Left renal cortex interstitium (tissue), 4 donors: ENCODE measurements at regions not wholly inside any gene's neighbourhood (a gene's known extent, or its start where the extent isn't known, plus 50 kb on each side); places are given as distances from the start of the nearest gene placed in this dataset.

Experiments
- DNase-seq, 4 donors: peaks; one replicate each; pipeline ENCODE4 v3.0.0-alpha.2; 2013; ENCODE audit warnings: low read depth in 4 of 4, low spot score in 2 of 4, missing footprints in 1 of 4

DNA sequence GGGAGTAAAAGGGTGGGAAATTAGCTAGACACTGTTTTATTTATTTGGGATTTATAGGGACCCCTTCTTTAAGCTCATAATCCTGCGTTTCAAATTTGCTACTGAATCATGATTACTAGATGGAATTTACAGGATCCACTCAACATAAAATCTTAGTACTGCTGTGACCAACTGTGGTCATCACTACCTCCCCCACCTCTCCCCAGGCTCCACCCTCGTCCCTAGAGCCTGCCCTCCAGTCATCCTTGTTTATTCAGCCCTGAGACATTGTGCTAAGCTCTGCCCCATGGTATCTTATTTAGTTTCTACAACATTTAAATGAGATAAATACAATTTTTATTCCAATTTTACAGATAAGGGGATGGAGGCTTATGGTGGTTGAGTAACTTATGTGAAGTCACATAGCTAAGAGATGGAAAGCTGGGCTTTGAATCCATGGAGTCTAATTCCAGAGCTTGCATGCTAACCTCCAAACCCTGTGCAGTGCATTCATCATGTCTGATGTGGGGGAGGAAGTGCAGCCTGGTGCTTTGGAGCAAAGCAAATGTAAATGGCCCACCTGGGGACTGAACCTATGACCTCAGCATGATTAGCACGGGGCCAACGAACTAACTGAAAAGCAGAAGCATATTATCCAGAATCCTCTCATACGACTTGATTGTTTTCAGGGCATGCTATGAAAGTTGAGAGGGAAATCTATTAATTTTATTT, 502.4 kb downstream of the TMEM182 start:
- no peak for DNase-seq

DNA sequence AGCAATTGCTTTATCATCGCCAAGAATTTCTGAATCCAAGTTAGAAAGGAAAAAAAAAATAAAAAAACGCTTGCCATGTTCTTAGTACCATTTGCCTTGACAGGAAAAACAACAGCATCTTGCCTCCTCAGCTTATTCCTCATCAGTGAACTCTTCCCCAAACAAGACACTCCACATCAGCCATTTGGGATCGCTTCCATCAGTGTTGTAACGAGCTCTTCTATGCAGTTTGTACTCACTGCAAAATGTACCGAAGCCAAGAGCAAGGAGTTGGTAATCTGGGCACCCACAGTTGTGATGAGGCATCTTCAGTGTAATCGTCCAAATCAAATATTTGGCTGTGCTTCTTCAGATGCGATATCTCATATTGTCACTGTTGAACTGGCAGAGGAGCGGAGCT, 503.7 kb downstream of the TMEM182 start:
- DNase-seq = no peak

DNA sequence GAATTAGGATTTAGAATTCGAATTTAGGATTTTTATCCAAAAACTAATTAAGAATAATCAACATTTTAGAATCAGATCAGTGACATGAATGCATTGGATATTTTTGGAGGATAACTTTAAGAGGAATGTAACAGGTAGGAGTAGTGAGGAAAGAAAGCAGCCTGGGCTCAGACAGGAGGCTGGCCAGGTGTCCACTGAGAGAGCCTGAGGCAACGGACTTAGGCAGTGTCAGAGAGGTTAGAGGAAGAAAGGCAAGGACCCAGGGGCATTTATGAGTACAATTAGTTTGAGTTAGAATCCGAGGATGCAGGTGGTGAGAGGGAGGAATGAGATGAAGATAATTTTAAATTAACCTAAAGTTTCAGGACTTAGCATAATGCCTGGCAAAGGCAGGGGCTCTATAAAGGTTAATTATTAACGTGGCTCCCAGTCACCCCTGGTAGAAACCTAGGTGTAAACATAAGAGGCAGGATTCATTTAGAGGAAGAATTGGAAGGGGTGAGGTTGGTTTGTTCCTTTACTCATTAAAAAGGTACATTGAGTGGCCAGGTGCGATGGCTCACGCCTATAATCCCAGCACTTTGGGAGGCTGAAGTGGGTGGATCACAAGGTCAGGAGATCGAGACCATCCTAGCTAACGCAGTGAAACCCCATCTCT, 507.1 kb downstream of the TMEM182 start:
- DNase-seq = no peak

DNA sequence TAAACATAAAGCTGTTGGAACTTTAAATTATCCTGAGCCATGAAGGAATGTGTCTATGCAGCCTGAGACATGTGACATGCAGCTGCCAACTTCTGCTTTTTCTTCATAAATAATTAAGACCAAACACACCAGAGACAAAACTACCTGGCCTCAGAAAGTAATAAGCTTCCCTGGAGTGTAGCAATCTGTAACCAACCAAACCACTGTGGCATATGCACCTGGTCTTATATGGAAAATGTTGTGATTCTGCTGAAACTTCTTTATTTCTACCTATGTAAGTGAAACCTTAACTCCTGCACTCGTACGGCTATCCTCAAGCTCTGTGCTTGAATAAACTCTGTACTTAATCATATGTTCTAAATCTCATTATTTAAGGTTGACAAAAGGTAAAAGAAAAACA, 515.0 kb downstream of the TMEM182 start:
- no peak for DNase-seq

DNA sequence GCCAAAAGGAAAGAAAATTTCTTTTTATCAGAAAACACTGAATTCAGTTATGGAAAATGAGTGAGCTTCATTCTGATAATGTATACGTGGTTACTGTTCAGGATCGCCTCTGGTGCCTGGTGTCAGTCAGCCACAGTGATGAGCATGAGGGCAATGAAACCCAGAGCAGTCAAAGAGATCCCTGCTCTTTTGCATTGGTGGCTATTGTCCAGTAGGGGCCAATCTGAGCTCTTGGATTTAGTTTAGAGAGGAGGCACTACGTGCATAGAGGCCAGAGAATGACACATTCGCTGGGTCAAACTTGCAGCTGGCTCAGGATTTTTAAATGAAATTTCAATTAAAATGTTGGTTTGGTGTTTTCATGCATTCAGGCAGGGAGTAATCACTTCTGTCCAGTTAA, 522.9 kb downstream of the TMEM182 start:
- DNase-seq = no peak

DNA sequence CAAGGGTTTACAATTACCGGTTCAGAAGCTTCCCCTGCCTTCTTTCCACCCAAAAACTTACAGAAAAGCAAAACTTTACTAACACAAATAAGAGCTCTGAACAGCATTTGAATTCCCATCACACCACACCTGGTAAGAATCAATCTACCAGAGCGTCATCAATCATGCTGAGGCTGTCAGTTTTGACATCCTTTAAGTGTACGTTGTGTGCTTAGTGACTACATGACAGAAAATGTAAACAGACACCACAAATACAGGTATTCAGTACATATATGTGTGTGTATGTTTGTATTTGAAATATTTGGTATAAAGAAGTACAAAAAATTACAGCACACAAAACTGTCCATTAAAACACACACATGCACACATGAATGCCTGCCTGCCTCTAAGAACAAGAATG, 523.5 kb downstream of the TMEM182 start:
- no peak for DNase-seq

DNA sequence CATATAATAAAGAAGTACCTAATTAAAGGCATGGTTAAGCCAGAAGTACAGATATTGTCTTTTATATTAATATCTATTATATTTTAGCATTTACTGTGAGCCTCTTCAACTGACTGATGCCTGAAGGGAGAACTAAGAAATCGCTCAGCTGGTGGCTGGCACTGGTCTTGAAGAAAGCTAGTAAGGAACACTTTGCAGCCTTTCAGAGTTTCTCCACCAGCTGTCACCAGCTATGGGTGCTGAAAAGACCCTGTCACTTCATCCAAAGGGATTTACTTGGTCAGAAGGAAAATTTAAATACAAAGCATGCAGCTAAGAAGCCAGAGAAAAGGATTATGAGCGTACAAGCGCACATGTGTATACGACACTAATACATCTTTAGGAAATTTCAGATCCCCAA, 525.9 kb downstream of the TMEM182 start:
- DNase-seq = no peak

DNA sequence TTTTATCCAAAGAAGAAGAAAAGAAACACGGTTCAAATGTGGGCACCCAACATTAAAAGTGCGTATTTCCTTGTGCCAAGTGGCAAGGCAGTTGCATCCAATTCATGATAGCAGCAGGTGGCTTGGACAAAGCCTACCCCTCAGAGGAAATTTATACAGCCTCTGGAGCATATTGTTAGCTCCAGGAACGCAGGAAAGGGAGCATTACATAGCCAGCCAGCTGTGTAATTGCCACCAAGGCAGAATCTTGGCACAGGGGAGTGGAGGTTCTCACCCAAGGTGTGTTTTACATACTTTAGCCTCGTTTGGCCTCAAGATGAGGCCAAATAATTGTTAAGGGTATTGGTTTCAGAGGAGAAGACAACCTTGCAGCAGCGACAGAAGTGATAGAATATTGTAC, 526.9 kb downstream of the TMEM182 start:
- DNase-seq = no peak

DNA sequence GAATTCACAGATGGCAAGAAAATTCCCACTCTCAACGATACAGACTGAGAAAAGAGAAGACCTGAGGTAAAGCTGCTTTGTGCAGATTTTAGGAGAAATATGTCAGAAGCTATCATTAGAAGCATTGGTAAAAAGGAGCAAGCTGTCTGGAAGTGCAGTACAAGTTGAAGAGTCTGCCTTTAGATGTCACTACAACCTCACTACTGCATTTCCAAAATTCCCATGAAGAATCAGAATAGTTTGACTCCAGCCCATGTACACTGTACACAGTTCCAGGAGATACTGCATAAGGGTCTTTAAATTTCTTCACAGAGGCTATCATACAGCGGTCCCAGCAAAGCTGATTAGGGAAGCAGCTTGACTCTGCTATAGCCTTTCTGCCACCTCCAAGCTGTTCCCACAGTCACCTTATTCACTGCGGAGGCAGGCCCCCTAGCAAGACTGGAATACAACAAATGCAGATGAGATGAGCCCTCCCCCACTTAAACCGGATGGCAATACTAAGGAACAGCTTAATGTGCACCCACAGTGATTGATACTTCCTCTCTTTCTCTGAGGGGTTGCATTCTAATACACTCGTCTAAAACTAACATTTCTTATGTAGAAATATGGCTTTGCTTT, 527.4 kb downstream of the TMEM182 start:
- no peak for DNase-seq

DNA sequence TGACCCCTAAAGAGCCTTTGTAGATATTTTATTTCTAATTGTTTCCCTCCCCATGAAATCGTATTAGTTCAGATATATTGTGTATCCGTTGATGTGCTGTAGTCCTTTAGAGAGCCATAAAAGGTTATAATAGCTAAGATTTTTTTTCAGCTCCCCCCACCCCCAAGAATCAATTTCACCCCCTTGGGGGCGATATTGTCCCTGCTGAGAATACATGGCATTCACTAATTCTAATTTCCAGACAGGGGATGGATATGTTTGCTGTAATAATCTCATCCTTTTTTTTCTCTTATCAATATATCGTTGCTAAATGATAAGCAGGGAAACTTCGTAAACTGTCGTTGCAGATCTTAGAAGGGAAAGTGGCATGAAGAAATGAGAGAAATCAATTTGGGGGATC, 530.7 kb downstream of the TMEM182 start:
- no peak for DNase-seq

DNA sequence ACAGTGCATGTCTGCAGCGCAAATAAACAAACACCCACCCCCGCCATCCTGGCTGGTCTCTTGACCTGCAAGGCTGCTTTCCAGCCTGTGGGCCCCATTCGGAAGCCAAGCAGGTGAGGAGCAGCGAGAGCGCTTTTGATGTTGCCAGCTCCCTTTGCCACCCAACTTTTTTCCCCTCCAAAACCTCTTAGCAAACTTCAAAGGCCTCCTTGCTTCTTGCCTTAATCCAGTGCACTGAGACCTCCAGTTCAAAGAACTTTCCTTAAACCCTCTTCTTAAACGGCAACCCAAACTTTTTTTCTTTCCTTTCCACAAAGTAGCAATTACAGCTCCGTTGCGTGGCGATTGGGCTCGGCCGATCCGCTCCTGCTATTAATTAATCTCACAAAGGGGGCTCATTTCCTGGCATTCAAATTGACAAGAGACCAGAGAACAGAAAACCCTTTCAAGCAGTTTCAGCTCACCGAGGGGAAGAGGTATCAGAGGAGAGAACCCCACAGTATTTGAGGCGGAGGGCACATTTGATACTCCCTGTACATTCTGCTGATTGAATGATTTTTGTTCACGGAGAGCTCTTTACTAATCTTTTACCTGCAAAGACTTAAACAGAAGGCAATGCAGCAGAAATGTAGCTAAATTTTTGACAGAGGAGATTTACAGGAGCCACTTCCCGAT, 531.4 kb downstream of the TMEM182 start:
- DNase-seq = no peak

DNA sequence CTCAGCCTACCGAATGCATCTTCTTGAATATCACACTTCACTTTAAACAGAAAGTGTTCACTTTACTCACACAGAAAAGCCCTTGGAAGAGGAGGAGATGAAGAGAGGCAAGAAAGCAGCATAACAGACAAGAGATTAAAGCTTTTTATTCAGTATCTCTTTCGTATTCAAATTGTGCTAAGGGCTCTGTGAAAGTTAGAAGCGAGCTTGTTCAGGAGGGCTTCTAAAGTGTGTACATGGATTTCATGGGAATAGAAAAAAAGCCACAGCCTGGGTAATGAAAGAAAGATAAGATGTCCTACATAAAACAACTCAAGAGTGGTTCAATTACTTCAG, 531.9 kb downstream of the TMEM182 start:
- no peak for DNase-seq

DNA sequence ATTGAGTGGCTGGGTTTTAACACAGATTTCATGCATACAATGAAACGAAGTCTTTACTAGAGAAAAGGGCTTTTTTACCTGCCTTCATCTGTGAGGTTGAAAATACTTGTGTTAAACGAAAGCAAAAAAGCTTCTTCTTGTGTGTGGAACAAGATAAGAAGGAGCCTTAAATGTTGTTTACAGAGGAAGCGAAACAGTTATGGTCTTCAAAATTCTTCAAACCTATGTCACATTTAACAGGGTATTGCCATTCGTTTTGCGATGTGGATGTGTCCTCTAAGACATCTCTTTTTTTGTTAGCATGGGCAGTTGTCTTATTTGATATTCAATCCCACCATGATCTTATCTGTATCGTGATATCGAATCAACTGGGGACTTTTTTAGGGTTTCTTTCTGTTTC, 532.6 kb downstream of the TMEM182 start:
- DNase-seq = no peak

DNA sequence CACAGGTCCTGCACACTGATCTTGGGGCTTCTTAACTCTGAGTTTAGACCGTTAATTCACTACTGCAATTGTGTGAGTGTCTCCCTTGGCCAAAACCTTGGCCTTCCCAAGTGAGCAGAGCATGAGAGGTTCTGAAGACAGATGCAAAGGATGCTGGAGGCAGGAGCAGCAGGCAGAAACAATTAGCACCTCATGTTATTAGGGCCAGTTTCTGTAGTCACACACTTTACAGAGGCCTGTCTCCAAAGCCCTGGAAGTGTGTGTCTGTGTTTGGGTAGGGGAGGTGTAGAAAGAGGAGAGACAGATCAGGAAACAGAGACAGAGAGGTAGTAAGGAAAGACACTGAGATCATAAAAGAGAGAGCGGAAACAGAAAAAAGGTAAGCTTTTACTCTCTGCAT, 533.8 kb downstream of the TMEM182 start:
- no peak for DNase-seq

DNA sequence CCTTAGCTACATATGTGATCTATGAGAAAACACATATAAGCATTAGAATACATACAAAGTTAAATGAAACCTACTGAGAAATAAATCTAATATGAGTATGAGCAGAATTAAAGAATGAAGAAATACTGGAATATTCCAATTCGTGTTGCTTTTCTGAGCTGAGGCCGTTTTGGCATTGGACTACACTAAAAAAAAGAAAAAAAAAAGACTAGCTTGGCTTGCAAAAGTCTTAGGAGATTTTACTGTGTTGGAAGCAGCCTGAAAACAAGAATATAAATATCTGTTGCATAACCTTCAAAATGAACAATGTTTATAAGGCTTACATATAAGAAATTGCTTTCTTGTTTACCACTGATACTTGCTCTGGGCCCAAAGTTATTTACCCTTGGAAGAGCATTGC, 562.8 kb downstream of the TMEM182 start:
- DNase-seq = no peak

DNA sequence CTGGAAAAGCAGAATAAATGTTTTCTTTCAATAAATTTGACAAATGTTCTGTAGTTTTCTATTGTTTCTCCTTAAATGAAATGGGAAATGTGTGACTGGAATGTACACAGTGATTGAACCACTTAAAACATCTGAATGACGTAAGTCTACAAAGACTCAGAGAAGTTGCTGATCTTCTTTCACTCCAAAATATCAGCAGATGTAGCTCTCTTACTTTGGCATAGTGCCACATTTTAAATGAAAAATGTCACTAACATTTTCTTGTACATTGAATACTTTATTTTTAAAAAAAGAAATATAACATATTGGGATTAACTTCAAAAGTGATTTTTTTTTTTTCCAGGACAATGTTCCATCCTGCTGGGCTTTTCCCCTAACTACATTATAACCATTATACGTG, 565.6 kb downstream of the TMEM182 start:
- DNase-seq = no peak

DNA sequence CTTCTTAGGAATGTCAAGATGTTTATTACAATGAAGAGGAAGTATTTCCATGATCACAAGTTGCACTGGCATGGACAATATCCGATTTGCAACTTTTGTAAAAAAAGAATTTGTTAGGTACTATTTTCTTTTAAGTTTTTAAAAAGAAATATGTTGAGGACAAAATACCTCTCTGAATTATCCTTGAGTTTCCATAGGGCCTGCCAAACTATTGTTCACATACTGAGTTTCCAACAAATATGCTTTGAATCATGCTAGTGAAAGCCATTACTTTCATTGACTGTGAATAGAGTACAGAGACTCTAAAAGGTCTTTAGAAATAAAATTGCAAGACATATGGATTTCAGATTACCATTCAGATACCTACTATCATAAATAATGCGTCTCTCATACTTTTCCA, 566.1 kb downstream of the TMEM182 start:
- no peak for DNase-seq

DNA sequence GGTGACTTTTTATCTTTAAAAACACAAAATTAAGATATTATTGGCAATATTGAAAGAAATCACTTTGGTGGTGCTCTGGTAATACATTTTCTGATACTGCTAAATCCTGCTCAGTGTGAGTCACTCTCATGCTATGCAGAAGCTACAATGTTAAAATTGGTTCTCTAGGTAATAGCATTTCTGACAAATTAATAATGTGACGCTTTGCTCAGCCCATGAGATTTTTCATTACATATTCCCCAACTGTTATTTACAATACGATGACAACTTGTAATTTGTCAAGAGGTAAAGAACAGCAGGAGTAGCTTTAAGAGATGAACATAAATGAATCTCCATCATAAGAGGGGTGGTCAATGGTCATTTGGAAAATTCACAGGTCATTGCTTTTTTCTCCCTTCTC, 573.6 kb downstream of the TMEM182 start:
- no peak for DNase-seq

DNA sequence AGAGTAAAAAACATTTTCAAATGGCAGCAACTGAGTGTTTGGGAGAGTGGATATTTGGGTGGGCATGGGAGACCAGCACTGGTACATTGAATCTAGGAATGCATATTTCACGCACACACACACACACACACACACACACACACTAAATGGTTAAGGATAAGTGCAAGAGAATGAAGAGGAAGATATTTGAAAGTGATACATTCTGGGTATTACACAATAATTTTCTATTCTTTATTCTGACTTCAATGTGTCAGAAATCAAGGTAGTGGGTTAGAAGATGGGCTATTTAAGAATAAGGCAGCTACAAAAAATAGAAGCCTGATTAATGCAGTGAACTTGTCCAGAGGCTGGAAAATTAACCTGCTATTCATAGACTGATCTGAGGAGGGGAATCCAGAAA, 577.0 kb downstream of the TMEM182 start:
- DNase-seq = no peak

DNA sequence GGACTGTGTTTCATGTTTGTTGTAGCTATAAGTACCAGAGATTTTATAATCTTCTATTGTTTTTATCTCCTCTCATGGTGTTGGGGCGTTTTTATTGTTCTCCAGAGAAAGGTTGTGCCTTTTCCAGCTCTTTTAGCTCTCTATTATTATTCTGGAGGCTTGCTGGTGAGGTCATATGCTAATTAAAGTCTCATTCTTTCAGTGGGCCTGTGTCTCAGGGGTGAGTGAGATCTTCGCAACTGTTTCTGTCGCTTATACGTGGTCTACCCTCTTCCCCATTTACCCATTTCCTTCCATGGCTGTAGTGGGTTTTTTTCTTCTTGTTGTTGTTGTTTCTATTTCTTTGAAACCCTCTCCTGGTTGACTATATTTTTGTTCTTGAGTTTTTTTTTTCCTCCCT, 584.9 kb downstream of the TMEM182 start:
- DNase-seq = no peak

DNA sequence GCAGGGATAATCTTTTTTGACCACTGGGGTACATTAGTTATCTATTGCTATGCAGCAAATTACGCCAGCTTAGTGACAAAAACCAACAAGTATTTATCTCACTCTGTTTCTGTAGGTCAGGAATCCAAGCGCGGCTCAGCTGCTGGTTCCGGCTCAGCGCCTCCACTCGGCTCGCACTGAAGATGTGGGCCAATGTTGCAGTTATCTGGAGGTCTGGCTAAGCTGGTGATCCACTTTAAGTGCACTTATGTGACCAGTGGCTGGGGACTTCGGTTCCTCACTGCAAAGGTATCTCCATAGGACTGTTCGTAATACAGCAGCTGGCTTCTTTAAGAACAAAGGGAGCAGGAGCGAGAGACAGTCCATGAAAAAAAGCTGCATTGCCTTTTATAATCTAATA, 591.9 kb downstream of the TMEM182 start:
- peak in 1 of 4 donors; percentile 1 for DNase-seq

DNA sequence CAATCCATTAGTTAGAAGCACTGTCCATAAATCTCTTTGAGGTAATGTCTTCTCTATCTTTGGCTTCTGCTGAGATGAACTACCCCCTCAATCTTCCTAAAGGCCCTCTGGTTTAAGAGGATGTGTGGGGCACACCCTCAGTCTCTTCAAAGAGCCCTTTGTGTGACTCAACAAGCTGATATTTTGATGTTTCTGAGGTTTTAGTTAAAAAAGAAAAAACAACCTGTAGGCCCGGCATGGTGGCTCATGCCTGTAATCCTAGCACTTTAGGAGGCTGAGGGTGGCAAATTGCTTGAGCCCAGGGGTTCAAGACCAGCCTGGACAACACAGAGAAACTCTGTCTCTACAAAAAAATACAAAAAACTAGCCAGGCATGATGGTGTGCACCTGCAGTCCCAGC, 593.5 kb downstream of the TMEM182 start:
- no peak for DNase-seq
